ENCODE measurements at regions not wholly inside any gene's neighbourhood (a gene's known extent, or its start where the extent isn't known, plus 50 kb on each side); places are given as distances from the start of the nearest gene placed in this dataset.

DNA sequence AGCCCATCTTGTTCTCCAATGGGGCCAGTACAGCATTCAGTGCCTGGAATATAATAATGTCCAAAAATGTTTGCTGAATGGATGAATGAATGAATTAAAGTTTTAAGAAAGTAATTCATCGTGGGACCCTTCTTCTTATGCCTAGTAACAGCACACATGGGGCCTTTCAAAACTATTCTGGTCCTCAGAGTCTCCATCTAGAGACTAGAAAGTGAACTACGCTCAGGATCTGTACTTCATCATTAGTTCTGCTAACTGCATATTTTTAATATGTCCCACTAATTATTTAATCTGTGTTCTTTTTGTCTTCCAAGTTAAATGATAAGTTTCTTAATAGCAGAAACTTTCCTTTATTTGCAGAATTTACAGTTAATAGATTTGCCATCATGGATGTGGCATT lies 172.5 kb downstream of the SMAD2 start:
- TF ChIP-seq, protein P1, sequence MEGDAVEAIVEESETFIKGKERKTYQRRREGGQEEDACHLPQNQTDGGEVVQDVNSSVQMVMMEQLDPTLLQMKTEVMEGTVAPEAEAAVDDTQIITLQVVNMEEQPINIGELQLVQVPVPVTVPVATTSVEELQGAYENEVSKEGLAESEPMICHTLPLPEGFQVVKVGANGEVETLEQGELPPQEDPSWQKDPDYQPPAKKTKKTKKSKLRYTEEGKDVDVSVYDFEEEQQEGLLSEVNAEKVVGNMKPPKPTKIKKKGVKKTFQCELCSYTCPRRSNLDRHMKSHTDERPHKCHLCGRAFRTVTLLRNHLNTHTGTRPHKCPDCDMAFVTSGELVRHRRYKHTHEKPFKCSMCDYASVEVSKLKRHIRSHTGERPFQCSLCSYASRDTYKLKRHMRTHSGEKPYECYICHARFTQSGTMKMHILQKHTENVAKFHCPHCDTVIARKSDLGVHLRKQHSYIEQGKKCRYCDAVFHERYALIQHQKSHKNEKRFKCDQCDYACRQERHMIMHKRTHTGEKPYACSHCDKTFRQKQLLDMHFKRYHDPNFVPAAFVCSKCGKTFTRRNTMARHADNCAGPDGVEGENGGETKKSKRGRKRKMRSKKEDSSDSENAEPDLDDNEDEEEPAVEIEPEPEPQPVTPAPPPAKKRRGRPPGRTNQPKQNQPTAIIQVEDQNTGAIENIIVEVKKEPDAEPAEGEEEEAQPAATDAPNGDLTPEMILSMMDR (IDR thresholded peaks at IDR 0.05; ENCODE audit: low read depth, low read length, missing control alignments): peak; percentile 35
- Histone ChIP-seq H3K27me3 (replicated peaks) (no peaks in the 10 kb centered on the region), H3K36me3 (replicated peaks) (no peaks in the 10 kb centered on the region), H3K27ac (no peak overlapping the region), H3K4me3 (ENCODE audit: low read depth, low read length) (no peak overlapping the region)
- no peak for DNase-seq
- in situ Hi-C loops (cut with HindIII; ENCODE audit: low pct_ligation_motif_present, low sequenced_read_pairs): no loop called here

DNA sequence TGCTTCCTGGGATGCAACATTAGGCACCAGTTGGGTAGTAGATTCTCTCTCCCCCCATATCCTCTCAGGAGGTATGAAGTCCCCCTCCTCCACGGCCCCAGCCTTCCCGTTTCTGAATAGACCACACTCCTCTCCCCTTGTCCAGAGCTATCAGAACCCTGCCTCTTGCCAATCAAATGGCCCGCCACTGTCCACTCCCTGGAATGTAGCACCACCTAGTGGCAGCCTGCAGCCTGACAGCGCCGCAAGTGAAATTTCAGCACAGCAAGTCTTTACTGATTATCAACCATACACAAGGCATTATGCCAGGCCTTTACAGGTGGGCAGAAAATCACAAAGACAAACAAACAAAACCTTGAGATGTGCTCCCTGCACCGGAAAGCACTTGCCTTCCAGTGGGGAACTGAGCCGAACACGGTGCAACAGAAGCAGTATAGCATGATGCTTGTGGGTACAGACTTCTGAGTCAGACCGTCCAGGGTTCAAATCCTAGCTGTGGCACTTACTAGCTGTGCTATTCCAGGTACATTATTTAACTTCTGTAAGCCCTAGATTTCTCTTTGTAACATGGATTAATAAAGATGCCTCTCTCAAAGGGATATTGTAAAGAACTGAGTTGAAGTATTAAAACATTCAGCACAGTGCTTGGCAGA lies 174.0 kb downstream of the SMAD2 start:
- Histone ChIP-seq H3K4me3 (ENCODE audit: low read depth, low read length) (no peak overlapping the region), H3K27ac (no peak overlapping the region), H3K27me3 (replicated peaks) (no peaks in the 10 kb centered on the region), H3K36me3 (replicated peaks) (no peaks in the 10 kb centered on the region)
- TF ChIP-seq, protein P1 (IDR thresholded peaks at IDR 0.05; ENCODE audit: low read depth, low read length, missing control alignments): peak; percentile 98
- in situ Hi-C loops (cut with HindIII; ENCODE audit: low pct_ligation_motif_present, low sequenced_read_pairs): no loop called here
- DNase-seq: peak; percentile 46

GRCh38 chr18:47755102-47755456 lies 175.4 kb downstream of the SMAD2 start:
- TF ChIP-seq, protein P1 (IDR thresholded peaks at IDR 0.05; ENCODE audit: low read depth, low read length, missing control alignments): no peak
- H3K4me3 ChIP-seq (ENCODE audit: low read depth, low read length): no peak overlapping the region
- in situ Hi-C loops (cut with HindIII; ENCODE audit: low pct_ligation_motif_present, low sequenced_read_pairs): no loop called here
- no peaks in the 10 kb centered on the region for H3K36me3 ChIP-seq (replicated peaks)
- DNase-seq: no peak
- no peaks in the 10 kb centered on the region for H3K27me3 ChIP-seq (replicated peaks)
- H3K27ac ChIP-seq: no peak overlapping the region

DNA sequence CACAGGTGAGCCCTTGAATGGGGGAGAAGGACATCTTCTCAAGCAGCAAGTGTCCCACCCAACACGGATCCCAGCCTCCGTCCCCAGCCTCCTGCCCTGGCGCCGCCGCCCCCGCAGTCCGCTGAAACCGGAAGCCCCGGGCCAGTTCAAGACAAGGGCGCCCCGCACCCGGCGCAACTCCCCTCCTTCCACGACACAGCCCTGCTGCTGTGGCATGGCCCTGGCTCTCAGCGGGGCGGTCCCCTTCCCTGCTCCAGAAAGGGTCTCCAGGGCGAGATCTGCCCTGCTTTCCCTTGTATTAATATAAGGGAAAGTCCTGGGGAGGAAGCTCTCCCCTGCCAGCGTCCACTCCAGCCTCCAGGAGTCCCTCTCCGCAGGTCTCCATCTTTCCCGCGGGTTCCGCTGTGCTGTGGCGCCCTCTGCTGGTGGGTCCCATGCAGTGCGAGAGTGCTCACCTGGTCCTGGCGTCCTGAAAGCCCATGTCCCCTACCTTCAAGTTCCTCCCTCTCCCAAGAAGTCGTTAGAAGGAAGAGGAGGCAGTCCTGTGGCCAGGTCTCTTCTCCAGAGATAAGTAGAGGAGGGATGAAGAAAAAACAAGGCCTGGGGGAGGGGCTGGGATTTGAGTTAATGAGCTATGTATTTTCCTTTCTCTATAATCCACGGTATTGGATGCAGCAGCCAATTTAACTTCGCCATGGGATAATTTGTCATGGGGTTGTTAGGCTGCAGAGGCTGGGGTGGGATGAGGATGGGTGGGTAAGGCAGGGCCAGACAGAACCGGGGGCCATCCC lies 176.0 kb downstream of the SMAD2 start:
- H3K36me3 ChIP-seq (replicated peaks): no peaks in the 10 kb centered on the region
- no peak overlapping the region for H3K27ac ChIP-seq
- no peaks in the 10 kb centered on the region for H3K27me3 ChIP-seq (replicated peaks)
- DNase-seq: no peak
- TF ChIP-seq, protein P1 (IDR thresholded peaks at IDR 0.05; ENCODE audit: low read depth, low read length, missing control alignments): peak; percentile 82
- no peak overlapping the region for H3K4me3 ChIP-seq (ENCODE audit: low read depth, low read length)
- in situ Hi-C loops (cut with HindIII; ENCODE audit: low pct_ligation_motif_present, low sequenced_read_pairs): no loop called here

- no peaks in the 10 kb centered on the region for H3K27me3 ChIP-seq (replicated peaks)
- no peak for DNase-seq
- H3K27ac ChIP-seq: no peak overlapping the region
- in situ Hi-C loops (cut with HindIII; ENCODE audit: low pct_ligation_motif_present, low sequenced_read_pairs): no loop called here
- H3K36me3 ChIP-seq (replicated peaks): no peaks in the 10 kb centered on the region
- no peak overlapping the region for H3K4me3 ChIP-seq (ENCODE audit: low read depth, low read length)
- TF ChIP-seq, protein P1 (IDR thresholded peaks at IDR 0.05; ENCODE audit: low read depth, low read length, missing control alignments): no peak
These were observed 177.4 kb downstream of the SMAD2 start for GRCh38 chr18:47752796-47753645.
